Mucosa of descending colon (tissue), 3 donors: ENCODE measurements at regions not wholly inside any gene's neighbourhood (a gene's known extent, or its start where the extent isn't known, plus 50 kb on each side); places are given as distances from the start of the nearest gene placed in this dataset.
A peak's percentile ranks its signal among the peaks of the same experiment; 100 is the strongest.
"Not testable (repeated sequence)": the region's sequence is repeated elsewhere in the genome, so short reads cannot be mapped to it uniquely, and the experiment has no call there.

Experiments
- ATAC-seq: fragments of 200-7000 bp; cut with Tn5 transposase; one replicate; pipeline ENCODE4 v1.9.1; 2020; ENCODE audit warnings: mild to moderate bottlenecking, moderate library complexity
- DNase-seq, 3 donors: peaks; one replicate each; pipeline ENCODE4 v3.0.0-alpha.2; 2020
- H3K36me3 ChIP-seq: fragments of 200-600 bp; one replicate; pipeline ENCODE4 v1.8.0; 2021; ENCODE audit warnings: low read depth, mild to moderate bottlenecking
- H3K4me1 ChIP-seq: fragments of 200-600 bp; one replicate; pipeline ENCODE4 v1.8.0; 2021; ENCODE audit warnings: low read depth, mild to moderate bottlenecking
- H3K4me3 ChIP-seq: fragments of 200-600 bp; one replicate; pipeline ENCODE4 v1.8.0; 2021; ENCODE audit warnings: mild to moderate bottlenecking
- H3K9me3 ChIP-seq: fragments of 200-600 bp; one replicate; pipeline ENCODE4 v1.8.0; 2021; ENCODE audit warnings: mild to moderate bottlenecking
- intact Hi-C, 2 donors: fragments of 100-400 bp; cut with DNase I in 1 of 2; cut with micrococcal nuclease in 1 of 2; formaldehyde crosslinking; loops; one replicate each; pipeline versions ENCODE4 v1.11.0 to v1.11.1; 2022; cut with DNase I, micrococcal nuclease
- TF ChIP-seq, protein P1 (sequence below): fragments of 200-600 bp; IDR thresholded peaks from one replicate; pipeline ENCODE4 v1.8.0; 2022; ENCODE audit warnings: antibody characterized with exemption, mild to moderate bottlenecking
- donor health status: DM: no; HTN: no; CAD: no; lungs with moderate emphysema.
- donor health status: DM: no; HTN: no; CAD: no.
- donor health status: DM: no; HTN: yes; CAD: no.

GRCh38 chrX:103428525-103428924 is 52.2 kb downstream of the BEX3 start:
- intact Hi-C loops: no loop called here
- Histone ChIP-seq H3K4me3 (no peak overlapping the region), H3K36me3 (no peaks in the 10 kb centered on the region), H3K9me3 (no peaks in the 10 kb centered on the region), H3K4me1 (no peaks in the 10 kb centered on the region)
- TF ChIP-seq, protein P1, sequence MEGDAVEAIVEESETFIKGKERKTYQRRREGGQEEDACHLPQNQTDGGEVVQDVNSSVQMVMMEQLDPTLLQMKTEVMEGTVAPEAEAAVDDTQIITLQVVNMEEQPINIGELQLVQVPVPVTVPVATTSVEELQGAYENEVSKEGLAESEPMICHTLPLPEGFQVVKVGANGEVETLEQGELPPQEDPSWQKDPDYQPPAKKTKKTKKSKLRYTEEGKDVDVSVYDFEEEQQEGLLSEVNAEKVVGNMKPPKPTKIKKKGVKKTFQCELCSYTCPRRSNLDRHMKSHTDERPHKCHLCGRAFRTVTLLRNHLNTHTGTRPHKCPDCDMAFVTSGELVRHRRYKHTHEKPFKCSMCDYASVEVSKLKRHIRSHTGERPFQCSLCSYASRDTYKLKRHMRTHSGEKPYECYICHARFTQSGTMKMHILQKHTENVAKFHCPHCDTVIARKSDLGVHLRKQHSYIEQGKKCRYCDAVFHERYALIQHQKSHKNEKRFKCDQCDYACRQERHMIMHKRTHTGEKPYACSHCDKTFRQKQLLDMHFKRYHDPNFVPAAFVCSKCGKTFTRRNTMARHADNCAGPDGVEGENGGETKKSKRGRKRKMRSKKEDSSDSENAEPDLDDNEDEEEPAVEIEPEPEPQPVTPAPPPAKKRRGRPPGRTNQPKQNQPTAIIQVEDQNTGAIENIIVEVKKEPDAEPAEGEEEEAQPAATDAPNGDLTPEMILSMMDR: no peak
- DNase-seq (no peak), ATAC-seq (no peak)

- H3K36me3 ChIP-seq, H3K9me3 ChIP-seq, DNase-seq, ATAC-seq, intact Hi-C loops, H3K4me3 ChIP-seq, H3K4me1 ChIP-seq: not testable (repeated sequence)
These were observed 52.7 kb downstream of the BEX3 start for GRCh38 chrX:103429026-103429425.

DNA sequence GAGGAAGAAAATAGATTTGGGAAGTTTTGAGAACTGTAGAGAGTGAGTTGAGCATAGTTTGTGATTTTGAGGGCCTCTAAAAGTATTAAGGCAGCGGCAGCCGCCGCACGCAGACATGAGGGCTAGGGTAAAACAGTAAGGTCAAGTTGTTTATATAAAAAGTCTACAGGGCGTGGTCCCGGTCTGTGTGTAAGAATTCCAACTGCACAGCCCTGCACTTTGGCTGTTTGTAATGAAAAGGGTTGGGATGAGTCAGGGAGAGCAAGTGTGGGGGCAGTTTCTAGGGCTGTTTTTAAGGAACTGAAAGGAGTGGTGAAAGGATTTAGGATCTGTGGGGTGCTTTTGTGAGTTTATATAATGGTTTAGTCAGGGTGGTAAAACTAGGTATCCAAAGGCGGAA is 55.0 kb downstream of the BEX3 start:
- TF ChIP-seq, protein P1: no peak
- intact Hi-C loops: no loop called here
- no peak overlapping the region for H3K4me3 ChIP-seq
- no peak for ATAC-seq
- DNase-seq: peak in 1 of 3 donors; percentile 25
- no peaks in the 10 kb centered on the region for H3K9me3 ChIP-seq
- no peaks in the 10 kb centered on the region for H3K36me3 ChIP-seq
- H3K4me1 ChIP-seq: no peaks in the 10 kb centered on the region

DNA sequence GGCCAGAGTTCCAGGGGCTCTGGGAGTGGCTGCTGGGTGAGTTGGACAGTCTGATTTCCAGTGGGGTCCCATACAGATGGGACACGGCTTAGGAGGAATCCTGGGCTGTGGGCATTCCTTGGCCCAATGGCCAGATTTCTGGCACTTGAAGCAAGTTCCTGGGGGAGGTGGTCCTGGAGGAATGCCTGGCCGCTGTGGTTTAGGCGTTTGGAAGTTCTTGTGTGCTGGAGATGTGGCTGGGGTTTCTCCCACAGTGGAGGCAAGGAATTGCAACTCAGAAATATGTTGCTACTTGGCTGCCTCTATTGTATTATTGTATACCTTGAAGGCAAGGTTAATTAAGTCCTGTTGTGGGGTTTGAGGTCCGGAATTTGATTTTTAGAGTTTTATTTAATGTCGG is 56.5 kb downstream of the BEX3 start:
- H3K4me3 ChIP-seq, H3K9me3 ChIP-seq, DNase-seq, ATAC-seq, H3K4me1 ChIP-seq, H3K36me3 ChIP-seq, intact Hi-C loops: not testable (repeated sequence)

- no peak for DNase-seq
- H3K4me3 ChIP-seq: no peak overlapping the region
- intact Hi-C loops: no loop called here
These were observed 61.0 kb downstream of the BEX3 start for GRCh38 chrX:103437147-103437873.

GRCh38 chrX:103439161-103439560 is 62.8 kb downstream of the BEX3 start:
- no peaks in the 10 kb centered on the region for H3K4me1 ChIP-seq
- no peak overlapping the region for H3K4me3 ChIP-seq
- ATAC-seq (no peak), DNase-seq (no peak)
- intact Hi-C loops: no loop called here
- TF ChIP-seq, protein P1: no peak
- H3K36me3 ChIP-seq: no peaks in the 10 kb centered on the region
- H3K9me3 ChIP-seq: no peaks in the 10 kb centered on the region

More at GRCh38 chrX:103437147-103437873, 61.0 kb downstream of the BEX3 start:
- H3K36me3 ChIP-seq: no peaks in the 10 kb centered on the region
- H3K9me3 ChIP-seq: no peaks in the 10 kb centered on the region
- H3K4me1 ChIP-seq: no peaks in the 10 kb centered on the region
- TF ChIP-seq, protein P1: no peak
- ATAC-seq: no peak

DNA sequence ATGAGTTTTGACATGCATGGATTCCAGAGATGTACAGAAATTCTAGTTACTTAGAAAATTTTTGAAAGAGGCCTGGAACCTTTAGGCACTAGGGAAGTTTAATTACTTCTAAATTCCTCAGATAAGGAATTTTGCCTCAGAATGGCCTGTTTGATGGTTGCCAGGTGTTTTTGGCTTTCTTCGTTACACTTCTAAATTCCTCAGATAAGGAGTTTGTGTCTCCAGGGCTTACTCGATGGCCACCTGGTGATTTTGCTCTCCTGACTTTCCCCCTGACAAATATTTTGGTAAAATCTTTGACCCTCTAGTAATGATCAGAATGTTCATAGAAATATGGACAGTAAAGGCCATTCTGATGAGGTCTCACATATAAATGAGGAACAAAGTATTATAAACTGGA is 64.3 kb downstream of the BEX3 start:
- TF ChIP-seq, protein P1: no peak
- no peaks in the 10 kb centered on the region for H3K4me1 ChIP-seq
- no peaks in the 10 kb centered on the region for H3K9me3 ChIP-seq
- intact Hi-C loops: no loop called here
- no peak for ATAC-seq
- H3K4me3 ChIP-seq: no peak overlapping the region
- H3K36me3 ChIP-seq: no peaks in the 10 kb centered on the region
- no peak for DNase-seq
